ENCODE measurements at regions not wholly inside any gene's neighbourhood (a gene's known extent, or its start where the extent isn't known, plus 50 kb on each side); places are given as distances from the start of the nearest gene placed in this dataset.

DNA sequence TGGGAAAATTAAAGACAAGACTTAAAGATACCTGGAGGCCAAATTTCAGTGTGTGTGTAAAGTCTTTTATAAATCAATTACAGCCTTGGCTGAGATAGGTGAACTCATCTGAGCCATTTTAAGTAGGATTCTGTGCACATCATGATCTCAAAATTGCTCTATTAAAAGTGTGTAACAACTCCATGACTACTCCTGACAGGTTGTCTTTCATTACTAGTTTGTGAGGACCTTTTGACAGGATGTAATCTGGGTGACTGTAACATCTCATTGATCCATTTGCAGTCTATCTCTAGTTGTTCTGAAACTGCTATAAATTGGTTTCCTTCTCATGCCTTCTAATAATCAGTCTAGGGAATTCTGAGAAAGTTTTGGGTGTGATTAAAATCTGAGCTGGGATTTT, 753.3 kb downstream of the SLITRK5 start:
- TF ChIP-seq CTCF (conservative IDR thresholded peaks at IDR 0.05; ENCODE audit: low read depth, low read length) (no peak), EZH2 (IDR thresholded peaks at IDR 0.05; ENCODE audit: borderline replicate concordance, low read depth, low read length, poor library complexity, severe bottlenecking) (no peak)

Measured in A673 (cell line).